Endothelial cell of umbilical vein (primary cell): ENCODE measurements at regions not wholly inside any gene's neighbourhood (a gene's known extent, or its start where the extent isn't known, plus 50 kb on each side); places are given as distances from the start of the nearest gene placed in this dataset.

Experiments
- POLR2A ChIP-seq: IDR thresholded peaks from 2 replicates; pipeline ENCODE4 v1.6.1; 2012; ENCODE audit warnings: low read depth, mild to moderate bottlenecking, control low read depth, low read length
- TF ChIP-seq, protein P1 (sequence below), 2 donors: IDR thresholded peaks; 1 replicate in 1 of 2; 2 replicates in 1 of 2; pipeline ENCODE4 v1.5.1; 2011; ENCODE audit warnings: low read length in 2 of 2, mild to moderate bottlenecking in 2 of 2, moderate library complexity in 2 of 2, control low read depth in 1 of 2, inconsistent platforms in 1 of 2, low read depth in 1 of 2; ENCODE audit not compliant: insufficient read depth in 1 of 2; ENCODE audit errors: extremely low read depth in 1 of 2
- TF ChIP-seq, protein P2 (sequence below): IDR thresholded peaks from 2 replicates; pipeline ENCODE4 v1.6.1; 2011; ENCODE audit not compliant: insufficient read depth, insufficient read length

DNA sequence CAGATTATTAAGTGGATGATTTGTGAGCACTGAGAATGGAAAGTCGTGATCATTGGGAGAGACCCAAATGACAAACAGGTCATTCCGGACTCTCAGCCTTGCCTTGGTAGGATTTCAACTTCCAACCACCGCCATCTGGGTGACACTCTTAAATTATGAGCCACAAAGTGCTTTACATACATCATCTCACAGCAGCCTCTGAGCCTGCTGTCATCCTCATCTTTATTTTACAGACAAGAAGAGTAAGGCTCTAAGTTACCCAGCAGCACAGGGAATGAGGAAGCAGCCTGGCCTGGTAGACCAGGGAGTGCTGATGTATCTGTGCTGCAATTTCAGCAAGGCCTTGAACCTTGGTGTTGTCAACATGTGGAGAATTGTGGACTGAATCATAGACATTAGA is 105.8 kb upstream of the TRIM2 start:
- TF ChIP-seq, protein P1, sequence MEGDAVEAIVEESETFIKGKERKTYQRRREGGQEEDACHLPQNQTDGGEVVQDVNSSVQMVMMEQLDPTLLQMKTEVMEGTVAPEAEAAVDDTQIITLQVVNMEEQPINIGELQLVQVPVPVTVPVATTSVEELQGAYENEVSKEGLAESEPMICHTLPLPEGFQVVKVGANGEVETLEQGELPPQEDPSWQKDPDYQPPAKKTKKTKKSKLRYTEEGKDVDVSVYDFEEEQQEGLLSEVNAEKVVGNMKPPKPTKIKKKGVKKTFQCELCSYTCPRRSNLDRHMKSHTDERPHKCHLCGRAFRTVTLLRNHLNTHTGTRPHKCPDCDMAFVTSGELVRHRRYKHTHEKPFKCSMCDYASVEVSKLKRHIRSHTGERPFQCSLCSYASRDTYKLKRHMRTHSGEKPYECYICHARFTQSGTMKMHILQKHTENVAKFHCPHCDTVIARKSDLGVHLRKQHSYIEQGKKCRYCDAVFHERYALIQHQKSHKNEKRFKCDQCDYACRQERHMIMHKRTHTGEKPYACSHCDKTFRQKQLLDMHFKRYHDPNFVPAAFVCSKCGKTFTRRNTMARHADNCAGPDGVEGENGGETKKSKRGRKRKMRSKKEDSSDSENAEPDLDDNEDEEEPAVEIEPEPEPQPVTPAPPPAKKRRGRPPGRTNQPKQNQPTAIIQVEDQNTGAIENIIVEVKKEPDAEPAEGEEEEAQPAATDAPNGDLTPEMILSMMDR (IDR thresholded peaks at IDR 0.05; ENCODE audit: extremely low read depth in 1 of 2, insufficient read depth in 1 of 2, low read depth in 1 of 2, low read length in 2 of 2): no peak
- TF ChIP-seq POLR2A: no peak
- TF ChIP-seq, protein P2, sequence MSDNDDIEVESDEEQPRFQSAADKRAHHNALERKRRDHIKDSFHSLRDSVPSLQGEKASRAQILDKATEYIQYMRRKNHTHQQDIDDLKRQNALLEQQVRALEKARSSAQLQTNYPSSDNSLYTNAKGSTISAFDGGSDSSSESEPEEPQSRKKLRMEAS: no peak
